GM19467 (cell line): ENCODE measurements at regions not wholly inside any gene's neighbourhood (a gene's known extent, or its start where the extent isn't known, plus 50 kb on each side); places are given as distances from the start of the nearest gene placed in this dataset.

Experiments used
- ATAC-seq: cut with Tn5 transposase; IDR thresholded peaks from one replicate; pipeline ENCODE4 v1.9.1; 2021; ENCODE audit warnings: mild to moderate bottlenecking, moderate library complexity; ENCODE audit not compliant: unreplicated experiment

DNA sequence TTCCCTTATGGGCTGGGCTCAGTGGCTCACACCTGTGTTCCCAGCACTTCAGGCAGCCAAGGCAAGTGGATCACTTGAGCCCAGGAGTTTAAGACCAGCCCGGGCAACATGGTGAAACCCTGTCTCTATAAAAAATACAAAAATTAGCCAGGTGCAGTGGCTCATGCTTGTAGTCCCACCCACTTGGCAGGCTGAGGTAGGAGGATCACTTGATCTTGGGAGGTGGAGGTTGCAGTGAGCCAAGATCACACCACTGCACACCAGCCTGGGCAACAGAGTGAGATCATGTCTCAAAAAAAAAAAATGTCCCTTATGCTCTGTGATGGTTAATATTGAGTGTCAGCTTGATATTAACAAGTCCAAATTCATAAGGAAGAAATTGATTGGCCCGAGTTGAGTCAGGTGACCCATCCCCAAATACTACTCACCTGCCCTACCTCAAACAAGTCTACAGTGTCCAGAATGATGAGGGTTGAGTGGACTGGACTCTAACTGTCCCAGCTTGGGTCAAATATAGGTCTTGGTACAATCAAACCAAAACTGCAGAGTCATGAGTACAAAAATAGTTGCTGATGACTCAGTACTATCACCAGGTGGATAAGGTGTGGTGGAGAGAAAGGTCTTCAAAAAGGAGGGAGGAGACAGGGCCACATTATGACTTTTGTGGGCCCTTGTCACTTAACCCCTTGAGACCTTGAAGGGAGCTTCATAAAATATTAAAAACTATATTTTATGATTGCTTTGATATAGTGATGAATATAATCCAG, 161.0 kb downstream of the ZNF326 start:
- ATAC-seq = no peak

DNA sequence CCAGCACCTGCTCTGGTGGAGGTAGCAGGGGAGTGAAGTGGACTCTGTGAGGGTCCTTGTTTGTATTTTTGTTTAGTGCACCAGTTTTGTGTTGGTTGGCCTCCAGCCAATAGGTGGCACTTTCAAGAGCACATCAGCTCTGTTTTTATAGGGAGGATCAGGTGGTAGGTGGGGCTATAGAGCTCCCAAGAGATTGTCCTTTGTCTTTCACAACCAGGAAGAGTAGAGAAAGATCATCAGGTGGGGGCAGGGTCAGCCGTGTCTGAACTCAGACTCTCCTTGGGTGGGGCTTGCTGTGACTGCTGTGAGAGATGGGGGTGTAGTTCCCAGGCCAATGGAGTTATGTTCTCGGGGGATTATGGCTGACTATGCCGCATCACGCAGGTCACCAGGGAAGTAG, 159.8 kb downstream of the ZNF326 start:
- no peak for ATAC-seq

DNA sequence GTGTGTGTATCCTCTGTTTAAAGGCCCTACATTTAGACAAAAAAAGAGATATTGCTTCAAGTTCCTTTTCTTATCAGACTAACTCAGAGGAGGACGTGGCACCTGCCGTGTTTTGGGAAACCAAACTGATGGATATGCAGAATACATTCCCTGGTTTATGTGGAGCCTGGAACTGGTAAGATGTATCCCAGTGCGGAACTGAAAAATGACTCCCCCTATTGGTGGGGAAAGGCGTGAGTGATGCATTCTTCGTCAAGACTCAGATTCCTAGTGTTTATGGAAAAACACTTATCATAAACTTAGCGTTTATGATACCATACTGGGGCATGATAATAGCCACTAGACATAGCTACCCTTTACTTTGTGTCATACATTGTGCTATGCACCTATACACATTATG, 154.2 kb downstream of the ZNF326 start:
- ATAC-seq = no peak

DNA sequence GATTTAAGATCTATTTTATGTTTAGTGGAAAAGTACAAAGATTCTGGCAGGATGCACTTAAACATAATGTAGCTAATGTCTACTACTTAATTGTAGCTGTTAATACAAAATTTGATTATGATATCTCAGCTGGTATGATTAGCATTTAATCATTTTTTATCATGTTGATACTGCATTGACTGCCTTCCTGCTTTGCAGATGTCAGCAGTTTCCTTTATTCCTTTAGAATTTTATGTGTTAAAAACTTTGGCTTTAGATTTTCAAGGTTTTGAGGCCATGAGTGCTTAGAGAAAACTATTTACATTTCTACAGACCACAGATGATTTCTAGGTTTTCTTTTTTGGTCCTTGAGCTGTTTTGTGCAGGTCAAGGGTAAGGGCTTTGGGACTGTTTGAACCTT, 152.2 kb downstream of the ZNF326 start:
- no peak for ATAC-seq

DNA sequence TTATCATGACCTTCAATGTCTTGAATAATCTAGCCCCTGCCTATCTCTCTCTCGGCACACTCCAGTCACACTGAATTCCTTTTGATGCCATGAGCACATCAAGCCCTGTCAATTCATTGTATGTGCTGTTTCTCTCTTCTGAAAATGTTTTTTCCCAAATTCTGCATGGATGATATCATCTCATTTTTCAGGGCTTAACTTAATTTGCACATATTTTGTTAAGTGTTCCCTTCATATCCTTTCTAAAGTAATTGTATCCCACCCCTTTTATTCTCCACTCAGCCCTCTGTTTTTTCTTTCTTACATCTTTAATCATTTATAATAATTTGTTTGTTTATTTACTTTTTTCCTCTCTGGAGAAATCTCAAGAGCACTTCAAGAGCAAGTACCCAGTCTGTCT, 149.9 kb downstream of the ZNF326 start:
- no peak for ATAC-seq

DNA sequence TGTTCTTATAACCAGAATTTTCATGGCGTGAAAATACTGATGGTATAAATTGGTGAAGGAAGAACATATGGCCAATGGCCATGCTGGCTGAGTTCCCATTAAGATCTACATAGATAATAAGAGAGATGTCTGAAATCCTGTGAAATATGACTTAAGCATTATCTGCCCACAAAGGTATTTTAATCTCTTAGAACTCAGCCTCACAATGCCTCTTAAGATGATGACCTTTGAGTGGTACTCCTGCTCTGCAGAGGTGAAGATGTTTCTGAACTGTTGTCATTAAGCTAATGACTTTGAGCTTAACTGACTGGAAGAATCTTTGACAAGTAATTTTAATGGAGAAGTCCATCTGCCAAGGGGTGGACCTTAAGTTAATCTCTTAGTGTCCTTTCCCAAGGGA, 148.7 kb downstream of the ZNF326 start:
- no peak for ATAC-seq

DNA sequence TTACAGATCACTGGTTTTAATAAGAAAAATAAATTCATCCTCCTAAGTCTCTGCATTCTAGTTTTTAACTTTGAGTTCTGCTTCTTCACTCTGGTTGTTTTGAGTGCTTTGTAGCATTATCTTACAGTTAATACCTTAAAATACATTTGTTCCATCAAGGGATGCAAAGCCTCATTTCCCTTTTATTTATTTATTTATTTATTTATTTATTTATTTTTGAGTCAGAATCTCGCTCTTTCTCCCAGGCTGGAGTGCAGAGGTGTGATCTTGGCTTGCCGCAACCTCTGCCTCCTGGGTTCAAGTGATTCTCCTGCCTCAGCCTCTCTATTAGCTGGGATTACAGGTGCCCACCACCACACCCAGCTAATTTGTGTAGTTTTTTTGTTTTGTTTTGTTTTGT, 147.8 kb downstream of the ZNF326 start:
- no peak for ATAC-seq

DNA sequence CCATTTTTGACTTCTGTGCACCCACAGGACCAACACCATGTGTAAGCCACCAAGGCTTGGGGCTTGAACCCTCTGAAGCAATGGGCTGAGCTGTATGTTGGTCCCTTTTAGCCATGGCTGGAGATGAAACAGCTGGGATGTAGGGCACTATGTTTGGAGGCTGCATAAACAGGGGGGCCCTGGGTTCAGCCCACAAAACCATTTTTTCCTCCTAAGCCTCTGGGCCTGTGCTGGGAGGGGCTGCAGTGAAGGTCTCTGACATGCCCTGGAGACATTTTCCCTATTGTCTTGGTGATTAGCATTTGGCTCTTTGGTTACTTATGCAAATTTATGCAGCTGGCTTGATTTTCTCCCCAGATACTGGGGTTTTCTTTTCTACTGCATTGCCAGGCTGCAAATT, 144.9 kb downstream of the ZNF326 start:
- ATAC-seq = no peak

DNA sequence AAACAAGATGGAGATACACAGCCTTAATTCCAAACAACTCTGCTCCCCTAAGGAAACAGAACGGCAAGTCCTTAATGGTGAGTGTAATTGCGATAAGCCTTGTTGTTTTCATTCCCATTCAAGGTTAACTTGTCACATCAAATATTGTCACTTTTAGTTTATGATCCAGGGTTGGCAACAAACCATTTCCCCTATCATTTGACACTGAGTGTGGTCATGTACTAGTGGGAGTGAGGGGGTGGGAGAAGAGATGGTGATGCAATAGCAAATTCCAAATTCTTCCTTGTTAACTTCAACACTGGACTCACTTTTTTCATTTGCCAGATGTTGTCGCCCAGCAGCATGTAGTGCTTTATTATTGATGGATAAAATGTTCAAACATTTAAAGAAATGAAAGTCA, 140.4 kb downstream of the ZNF326 start:
- no peak for ATAC-seq

DNA sequence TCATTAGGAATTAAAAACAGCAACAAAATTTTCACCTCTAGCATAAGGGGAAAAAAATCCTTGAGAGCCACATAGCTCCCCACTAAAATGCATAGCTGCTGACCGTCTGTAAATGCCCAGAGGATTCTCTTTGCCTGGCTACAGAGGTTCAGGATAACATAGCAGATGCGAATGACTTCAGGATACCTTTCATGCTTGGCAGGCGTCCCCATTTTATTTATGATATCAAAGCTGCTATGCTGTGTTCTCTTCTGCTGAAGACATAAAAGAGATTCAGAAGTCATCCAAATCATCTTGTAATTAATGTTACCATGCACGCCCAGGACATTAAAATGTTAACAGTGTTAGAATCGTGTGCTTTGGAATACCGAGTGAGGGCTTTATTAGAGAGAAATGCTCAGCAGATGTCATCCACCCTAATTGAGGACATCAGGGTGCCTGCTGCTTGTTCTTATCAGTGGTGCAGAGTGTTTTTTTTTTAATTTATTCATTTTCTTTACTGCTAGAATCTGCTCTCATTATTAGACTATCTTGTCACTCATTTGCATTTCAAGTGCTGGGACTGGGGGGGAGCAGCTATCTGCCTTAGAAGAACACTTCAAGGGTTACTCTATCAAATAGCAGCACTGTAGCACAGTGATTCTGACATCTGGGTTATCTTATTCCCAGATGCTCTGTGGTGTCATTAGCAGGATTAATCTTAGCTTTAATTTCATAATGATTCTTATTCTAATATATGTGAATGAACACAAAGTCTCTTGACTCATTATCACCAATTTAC, 139.5 kb downstream of the ZNF326 start:
- ATAC-seq = no peak

DNA sequence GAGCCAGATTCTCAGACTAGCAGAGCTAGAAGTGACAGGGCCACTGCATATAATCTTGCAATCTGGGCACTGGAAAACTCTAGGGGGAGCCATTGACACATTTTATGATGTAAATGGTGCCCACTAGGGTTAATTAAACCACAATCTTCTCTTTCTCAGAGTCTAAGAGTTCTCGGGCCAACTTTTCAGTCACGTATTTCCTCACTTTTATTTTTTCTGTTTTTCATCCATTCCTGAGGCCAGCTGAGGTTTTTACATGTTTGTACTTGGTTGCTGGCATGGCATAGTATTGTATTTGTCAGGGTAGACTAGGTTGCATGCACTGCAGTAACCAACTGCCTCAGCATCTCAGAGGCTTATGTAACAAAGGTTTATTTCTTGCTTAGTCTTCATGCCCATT, 138.2 kb downstream of the ZNF326 start:
- no peak for ATAC-seq

DNA sequence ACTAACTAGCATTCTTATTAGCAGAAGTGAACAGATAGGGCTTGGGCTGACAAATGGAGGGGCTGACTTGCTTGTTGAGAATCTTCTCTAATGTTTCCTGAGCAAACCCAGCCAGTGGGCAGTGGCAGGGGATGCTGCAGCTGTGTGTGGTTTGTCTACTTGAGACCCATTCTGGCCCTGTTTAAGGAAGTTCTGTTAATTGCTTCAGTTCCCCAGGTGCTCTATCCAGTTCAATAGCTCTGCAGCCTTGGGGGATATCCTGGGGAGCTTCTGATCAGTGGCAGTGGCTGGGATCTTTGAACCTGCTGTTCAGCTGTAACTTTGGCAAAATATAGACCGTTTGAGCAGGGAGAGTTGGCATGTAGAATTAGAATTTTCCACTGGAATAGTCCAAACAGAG, 137.4 kb downstream of the ZNF326 start:
- ATAC-seq = no peak

DNA sequence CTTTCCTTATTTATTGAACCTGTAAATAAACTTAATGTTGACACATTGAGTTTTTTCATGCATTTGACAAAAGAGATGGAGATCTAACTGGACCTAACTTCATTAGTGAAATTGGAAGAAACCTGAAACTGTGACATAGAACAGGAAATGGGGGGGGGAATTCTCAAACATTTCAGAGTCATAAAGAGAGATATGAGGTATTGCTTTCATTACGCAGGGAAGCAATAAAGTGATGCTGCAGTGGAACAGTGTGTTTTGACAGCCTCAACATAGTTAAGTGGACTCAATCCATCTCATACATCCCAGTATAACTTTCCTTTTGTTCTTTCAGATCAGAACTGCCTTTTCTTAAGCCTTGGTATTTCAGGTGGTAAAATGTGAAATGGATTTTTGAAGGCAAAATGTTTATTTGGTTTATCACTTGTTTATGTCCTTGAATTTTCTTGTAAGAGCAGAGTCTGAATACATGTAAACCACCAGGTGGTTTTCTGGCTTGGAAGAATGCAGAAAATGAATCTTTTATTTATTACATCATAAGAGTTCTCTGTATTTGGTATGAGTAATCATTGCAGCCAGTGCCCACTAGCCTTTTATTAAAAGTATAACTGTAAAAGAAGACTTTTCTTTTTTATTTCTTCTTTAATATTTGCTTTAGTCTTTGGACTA, 132.5 kb downstream of the ZNF326 start:
- no peak for ATAC-seq

DNA sequence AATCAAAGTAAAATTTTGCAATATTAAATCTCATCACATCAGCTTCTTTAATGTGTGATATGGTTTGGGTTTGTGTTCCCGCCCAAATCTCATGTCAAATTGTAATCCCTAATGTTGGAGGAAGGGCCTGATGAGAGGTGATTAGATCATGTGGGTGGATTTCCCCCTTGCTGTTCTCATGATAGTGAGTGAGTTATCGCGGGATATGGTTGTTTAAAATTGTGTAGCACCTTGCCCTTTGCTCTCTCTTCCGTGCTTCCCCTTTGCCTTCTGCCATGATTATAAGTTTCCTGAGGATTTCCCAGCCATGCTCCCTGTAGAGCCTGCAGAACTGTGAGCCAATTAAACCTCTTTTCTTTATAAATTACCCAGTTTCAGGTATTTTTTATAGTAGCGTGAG, 131.9 kb downstream of the ZNF326 start:
- ATAC-seq = no peak

DNA sequence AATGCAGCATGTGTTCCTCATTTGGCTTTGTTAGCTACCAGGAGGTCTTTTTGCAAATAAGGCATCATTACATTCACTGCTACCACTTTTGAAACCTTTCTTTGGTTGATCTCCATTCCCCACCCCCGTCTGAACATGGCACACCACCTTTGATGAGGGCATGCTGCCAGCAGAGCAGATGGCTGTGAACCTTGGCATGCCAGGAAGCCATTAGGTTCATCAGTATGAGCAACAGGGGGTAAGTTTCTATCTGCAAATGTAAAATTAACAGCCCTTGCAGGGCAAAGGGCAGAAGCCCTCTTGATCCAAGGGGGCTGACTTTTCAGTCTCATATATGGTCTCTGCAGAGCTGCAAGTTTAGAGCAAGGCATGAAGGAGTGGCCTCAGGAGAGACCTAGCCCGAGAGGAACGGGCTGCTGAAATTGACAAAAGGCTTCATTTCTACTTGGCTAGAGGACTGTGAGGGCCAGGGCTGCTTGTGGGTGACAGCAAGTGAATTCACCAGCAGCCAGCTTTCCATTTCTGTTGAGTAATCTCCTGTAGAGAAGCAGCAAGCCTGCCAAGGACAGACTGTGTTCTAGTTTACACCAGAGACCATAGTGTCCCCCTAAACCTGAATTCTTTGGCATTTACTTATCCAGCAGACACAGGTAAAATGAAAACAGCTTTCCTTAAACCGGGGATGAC, 127.9 kb downstream of the ZNF326 start:
- ATAC-seq = no peak

DNA sequence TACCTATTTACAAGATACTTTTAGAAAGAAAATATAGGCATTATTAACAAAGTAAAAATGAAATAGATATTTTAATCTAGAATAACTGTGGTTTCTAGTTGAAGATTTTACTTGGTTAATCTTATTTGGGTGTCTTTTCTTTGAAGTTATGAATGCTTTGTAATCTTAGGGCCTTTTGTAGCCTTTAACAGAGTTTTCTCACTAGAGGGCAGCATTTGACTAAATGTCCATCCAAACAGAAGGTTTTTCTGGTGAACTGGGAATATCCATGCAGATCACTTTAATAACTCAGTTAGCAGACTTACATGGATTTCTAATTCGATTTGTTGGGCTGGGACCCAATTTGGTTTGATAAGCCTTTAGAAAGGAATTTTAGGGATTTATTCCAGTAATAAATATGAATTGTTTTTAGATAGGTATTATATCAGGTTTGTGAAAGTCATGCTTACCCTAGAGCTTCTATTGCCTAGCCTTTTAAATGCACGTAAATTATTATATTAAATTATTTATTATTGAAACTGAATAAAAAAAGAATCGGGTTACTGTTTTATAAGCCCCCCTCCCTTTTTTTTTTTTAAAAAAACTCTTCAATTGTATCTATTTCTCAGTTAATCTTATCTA, 119.7 kb downstream of the ZNF326 start:
- ATAC-seq = no peak

DNA sequence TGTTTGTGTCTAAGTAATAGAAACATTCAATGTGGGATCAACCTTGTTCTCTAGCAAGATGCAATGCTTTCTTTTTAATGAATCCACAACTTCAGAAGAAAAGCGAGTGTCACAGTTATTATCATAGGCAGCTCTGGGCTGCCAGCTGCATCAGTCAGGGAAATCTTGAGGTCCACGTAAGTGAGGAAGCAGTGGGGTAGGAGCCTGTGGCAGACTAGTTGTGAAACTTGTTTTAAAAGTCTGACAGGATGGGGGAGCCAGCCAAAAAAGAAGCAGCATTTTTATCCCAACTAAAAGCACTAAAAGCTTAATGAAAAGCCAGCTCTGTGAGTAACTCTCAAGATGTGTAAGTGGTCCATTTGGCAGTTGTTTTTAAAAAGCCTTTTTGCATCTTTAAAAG, 113.1 kb downstream of the ZNF326 start:
- no peak for ATAC-seq

DNA sequence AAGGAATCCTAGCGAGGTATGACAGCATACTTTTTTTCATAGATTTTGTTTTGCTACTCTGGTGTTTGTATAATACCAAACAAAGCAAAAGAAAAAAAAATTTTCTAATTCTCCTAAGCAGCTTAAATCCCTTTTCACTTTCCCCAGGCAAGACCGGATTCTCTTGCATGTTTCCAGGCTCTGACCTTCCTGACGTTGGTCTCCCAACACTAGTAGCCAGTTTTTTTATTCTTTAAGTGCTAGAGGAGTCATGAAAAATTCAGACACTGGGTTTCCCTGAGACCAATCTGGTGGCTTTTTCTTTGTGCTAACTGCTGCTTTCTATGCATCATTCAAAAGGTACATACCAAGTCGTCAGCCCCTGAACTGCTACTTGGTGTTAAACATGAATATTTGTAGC, 111.4 kb downstream of the ZNF326 start:
- ATAC-seq = no peak

DNA sequence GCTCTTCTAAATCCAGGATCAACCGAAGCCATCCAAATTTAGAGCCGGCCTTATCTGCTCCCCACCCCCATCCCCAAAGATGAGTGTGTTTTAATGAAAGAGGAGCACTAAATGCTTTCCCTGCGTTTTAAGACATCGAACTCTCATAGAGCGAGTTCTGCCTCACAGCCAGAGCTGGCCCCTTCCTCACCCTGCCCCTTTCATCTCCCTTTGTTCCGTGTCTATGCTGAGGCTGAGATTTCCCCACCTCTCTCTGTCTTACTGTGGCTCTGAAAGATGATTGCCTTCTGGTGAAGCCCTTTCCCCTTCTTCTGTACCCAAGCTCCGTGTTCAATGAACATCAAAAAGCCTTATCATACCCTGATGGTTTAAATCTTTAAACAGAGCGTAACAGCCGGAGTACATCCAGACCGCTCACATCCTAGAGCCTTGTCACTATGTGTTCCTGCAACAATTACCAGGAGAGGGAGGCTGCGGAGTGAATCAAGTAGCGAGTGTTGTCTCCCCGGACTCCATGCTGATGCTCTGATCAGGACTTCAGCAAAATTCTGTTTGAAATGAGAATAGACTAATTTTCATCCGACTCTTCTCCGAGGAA, 110.1 kb downstream of the ZNF326 start:
- no peak for ATAC-seq

DNA sequence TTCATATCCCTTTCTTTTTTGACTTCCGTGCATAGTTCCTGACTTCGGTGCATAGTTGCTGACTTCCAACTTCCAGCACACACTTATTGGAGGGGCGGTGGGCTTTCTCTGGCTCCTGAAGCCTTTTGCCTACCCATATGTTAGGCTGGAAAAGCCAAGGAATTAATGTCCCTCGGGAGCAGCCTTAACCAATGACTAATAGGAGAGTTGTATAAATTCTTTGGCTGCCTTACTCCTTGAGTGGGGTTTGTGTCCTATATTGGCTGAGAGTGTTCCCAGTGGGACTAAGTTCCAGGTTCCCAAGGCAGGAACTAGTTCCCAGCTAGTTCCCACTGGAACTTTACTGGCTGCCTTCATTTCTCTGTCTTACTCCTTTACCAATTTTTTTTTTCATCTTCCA, 105.7 kb downstream of the ZNF326 start:
- ATAC-seq = no peak

DNA sequence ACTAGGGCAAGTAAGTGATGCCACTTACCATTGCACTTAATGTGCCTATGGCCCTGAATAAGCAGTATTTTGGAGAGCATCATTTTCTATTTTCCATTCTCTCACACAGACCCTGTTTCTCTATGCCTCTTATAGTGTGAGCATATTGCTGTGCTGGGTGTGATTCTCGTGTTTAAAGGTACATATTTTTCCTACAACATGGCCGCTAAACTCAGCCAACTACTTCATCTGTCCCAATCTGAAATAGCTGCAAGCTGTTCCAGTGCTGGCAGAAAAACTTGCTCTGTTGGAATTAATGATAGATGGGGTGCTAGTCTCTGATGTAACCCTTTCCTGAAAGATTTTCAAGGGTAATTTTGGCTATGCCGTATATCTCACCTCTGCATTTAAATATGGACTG, 97.5 kb downstream of the ZNF326 start:
- no peak for ATAC-seq
